ENCODE measurements at regions not wholly inside any gene's neighbourhood (a gene's known extent, or its start where the extent isn't known, plus 50 kb on each side); places are given as distances from the start of the nearest gene placed in this dataset.
A peak's percentile ranks its signal among the peaks of the same experiment; 100 is the strongest.

DNA sequence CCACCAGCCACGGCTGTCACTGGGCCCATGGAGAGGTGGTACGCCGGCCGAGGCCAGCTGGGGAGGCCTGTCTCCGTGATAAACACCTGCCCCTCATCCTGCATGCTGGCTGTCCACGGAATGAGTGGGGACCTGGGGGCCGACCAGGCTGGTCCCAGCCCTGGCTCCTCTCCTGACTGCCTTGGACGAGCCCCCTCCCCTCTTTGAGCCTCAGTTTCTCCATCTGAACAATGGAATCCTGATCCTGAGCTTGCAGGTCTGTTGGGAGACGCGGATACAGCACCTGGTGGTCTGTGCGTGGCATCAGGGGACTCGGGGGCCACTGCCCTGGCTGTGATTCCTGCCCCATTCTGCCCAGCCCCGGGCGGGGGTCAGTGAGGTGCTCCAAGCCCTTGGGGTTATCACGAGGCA lies 109.9 kb downstream of the MICALL2 start:
- Histone ChIP-seq H3K27me3 (no peaks in the 10 kb centered on the region), H3K36me3 (no peaks in the 10 kb centered on the region), H3K27ac (no peak overlapping the region), H3K4me3 (no peak overlapping the region), H3K9me3 (no peaks in the 10 kb centered on the region), H3K4me1 (no peaks in the 10 kb centered on the region)
- TF ChIP-seq, protein P1, sequence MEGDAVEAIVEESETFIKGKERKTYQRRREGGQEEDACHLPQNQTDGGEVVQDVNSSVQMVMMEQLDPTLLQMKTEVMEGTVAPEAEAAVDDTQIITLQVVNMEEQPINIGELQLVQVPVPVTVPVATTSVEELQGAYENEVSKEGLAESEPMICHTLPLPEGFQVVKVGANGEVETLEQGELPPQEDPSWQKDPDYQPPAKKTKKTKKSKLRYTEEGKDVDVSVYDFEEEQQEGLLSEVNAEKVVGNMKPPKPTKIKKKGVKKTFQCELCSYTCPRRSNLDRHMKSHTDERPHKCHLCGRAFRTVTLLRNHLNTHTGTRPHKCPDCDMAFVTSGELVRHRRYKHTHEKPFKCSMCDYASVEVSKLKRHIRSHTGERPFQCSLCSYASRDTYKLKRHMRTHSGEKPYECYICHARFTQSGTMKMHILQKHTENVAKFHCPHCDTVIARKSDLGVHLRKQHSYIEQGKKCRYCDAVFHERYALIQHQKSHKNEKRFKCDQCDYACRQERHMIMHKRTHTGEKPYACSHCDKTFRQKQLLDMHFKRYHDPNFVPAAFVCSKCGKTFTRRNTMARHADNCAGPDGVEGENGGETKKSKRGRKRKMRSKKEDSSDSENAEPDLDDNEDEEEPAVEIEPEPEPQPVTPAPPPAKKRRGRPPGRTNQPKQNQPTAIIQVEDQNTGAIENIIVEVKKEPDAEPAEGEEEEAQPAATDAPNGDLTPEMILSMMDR (IDR thresholded peaks at IDR 0.05) = no peak
- no peak for TF ChIP-seq POLR2A (IDR thresholded peaks at IDR 0.05)
- DNase-seq (peak in 2 of 3 donors; percentile 14 to 18), ATAC-seq (no peak)
- intact Hi-C loops (cut with DNase I) = no loop called here
- 45% methylated on average over 4 of the region's 15 CpGs for WGBS (ENCODE audit: insufficient coverage, low coverage, low lambda C conversion rate, missing lambda C conversion rate)

DNA sequence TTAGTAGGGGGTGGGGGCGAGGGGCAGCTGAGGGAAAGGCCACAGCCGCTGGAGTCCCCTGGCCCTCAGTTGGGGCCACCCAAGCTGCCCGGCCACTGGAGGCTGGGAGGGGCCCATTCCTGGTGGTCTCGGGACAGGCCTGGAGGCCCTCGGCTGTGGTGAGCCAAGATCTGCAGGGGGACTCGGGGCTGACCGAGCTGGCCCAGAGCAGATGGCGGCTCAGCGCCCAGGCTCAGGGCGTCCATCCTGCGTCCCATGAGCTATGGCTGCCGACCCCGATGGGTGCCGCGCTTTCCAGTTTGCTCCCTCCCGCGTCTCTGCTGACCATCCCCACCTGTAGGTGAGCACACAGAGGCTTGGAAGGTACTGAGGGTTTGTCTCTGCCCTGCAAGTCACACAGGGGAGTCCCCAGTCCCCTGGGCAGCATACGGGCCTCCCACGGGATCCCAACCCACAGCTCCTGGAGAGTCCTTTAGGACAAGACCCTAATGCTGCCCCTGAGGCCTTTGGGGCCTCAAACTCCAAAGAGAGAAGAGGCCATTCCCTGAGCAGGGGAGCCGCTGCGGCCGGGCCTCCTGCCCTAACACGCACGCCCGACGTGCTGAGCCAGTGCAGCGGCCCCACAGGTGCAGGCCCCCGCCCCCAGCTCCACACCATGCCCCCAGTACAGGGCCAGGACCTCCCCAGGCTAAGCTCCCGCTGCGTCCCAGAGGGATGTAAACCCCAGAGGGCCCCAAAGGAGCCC lies 107.2 kb downstream of the MICALL2 start:
- Histone ChIP-seq H3K36me3 (no peaks in the 10 kb centered on the region), H3K27me3 (peaks cover 0 to 5% of the 10 kb centered on the region in 2 donors), H3K9me3 (no peaks in the 10 kb centered on the region), H3K27ac (no peak overlapping the region), H3K4me3 (no peak overlapping the region), H3K4me1 (no peaks in the 10 kb centered on the region)
- no peak for TF ChIP-seq POLR2A (IDR thresholded peaks at IDR 0.05)
- TF ChIP-seq, protein P1 (IDR thresholded peaks at IDR 0.05) = no peak
- 38% methylated on average over 4 of the region's 30 CpGs for WGBS (ENCODE audit: insufficient coverage, low coverage, low lambda C conversion rate, missing lambda C conversion rate)
- DNase-seq (peak in 1 of 3 donors; percentile 48), ATAC-seq (no peak)
- intact Hi-C loops (cut with DNase I) = no loop called here

DNA sequence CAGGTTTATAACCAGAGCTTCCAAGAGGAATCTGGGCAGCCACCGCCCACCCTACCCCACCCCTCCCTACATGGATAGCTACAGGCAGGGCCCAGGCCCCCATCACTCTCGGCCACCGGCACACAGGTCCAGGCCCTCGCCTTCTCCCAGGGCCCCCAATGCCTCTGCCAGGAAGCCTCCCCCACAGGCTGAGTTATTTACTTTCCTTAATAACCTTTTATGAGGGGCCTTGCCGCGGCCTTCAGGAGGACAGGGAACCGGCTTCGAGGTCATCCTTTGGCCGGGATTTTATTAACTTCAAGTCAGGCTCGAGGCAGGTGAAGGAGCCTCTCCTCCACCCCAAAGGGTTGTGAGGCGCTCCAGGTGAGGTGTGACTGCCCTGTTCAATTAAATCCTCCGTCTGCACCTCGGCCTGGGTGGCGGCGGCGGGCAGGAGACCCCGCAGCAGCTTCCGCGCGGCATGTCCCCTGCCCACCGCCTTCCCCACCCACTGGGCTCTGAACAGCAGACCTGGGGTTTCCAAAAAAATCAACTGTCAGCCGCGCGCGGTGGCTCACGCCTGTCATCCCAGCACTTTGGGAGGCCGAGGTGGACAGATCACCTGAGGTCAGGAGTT lies 106.5 kb downstream of the MICALL2 start:
- H3K4me1 ChIP-seq = no peaks in the 10 kb centered on the region
- no peaks in the 10 kb centered on the region for H3K36me3 ChIP-seq
- intact Hi-C loops (cut with DNase I) = no loop called here
- H3K27ac ChIP-seq = no peak overlapping the region
- TF ChIP-seq, protein P1 (IDR thresholded peaks at IDR 0.05) = no peak
- TF ChIP-seq POLR2A (IDR thresholded peaks at IDR 0.05) = no peak
- ATAC-seq (no peak), DNase-seq (peak in 1 of 3 donors; percentile 39)
- no peak overlapping the region for H3K4me3 ChIP-seq
- peaks cover 0 to 5% of the 10 kb centered on the region in 2 donors for H3K27me3 ChIP-seq
- no peaks in the 10 kb centered on the region for H3K9me3 ChIP-seq
- 76% methylated on average over 6 of the region's 27 CpGs for WGBS (ENCODE audit: insufficient coverage, low coverage, low lambda C conversion rate, missing lambda C conversion rate)

DNA sequence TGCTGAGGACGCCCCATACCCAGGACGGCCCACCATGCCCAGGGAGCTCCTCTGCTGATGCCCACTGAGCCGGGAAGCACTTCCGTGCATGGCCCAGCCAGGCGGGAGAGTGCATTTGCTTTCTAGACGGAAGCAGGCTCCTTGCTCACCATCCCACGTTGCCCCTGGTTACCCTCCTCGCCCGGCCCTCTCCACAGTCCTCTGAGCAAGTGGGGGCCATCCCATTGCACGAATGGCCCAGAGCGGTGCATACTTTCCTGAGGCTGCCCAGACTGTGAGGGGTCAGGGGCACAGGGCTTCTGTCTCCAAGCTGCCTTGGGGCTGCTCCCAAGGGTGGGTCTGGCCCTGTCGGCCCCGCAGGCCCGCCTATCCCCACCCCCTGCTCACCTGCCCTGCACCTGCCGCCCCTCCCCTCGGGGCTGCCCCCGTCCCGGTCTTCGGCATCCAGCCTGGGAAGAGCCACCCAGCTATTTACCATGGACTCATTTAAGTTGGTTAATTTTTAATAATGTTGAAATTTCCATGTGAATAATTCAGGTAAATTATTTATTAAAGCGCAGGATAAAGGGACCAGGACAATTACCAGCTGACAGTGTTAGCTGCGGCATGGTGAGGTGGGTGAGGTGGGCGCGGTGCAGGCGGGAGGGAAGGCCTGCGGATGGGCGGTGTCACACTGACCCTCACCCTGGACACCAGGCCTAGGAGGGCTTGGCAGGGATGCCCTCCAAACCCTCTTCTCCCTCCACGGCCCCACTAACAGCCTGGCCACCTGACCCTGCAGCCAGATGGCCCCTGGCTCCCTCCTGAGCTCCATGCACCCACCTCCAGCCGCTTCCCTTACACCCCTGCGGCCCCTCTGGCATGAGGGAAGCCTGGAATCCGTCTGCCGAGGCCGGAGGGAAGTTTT lies 104.4 kb downstream of the MICALL2 start:
- 23% methylated on average over 11 of the region's 32 CpGs for WGBS (ENCODE audit: insufficient coverage, low coverage, low lambda C conversion rate, missing lambda C conversion rate)
- Histone ChIP-seq H3K27me3 (peaks cover 0 to 5% of the 10 kb centered on the region in 2 donors), H3K9me3 (no peaks in the 10 kb centered on the region), H3K4me3 (no peak overlapping the region), H3K4me1 (no peaks in the 10 kb centered on the region), H3K27ac (no peak overlapping the region), H3K36me3 (no peaks in the 10 kb centered on the region)
- DNase-seq (peak in 1 of 3 donors; percentile 45), ATAC-seq (no peak)
- TF ChIP-seq POLR2A (IDR thresholded peaks at IDR 0.05) = no peak
- TF ChIP-seq, protein P1 (IDR thresholded peaks at IDR 0.05) = no peak
- intact Hi-C loops (cut with DNase I) = no loop called here

Data from right lobe of liver (tissue), 6 donors.